Motor neuron (in vitro differentiated cells): ENCODE measurements at regions not wholly inside any gene's neighbourhood (a gene's known extent, or its start where the extent isn't known, plus 50 kb on each side); places are given as distances from the start of the nearest gene placed in this dataset.

Source experiments
- ATAC-seq, 8 experiments: fragments of 200-7000 bp; cut with Tn5 transposase; replicated peaks in 6 of 8; 2 replicates each; pipeline ENCODE4 v1.8.0; 2021; ENCODE audit warnings: mild to moderate bottlenecking in 8 of 8, moderate library complexity in 8 of 8
- H3K27ac ChIP-seq, 2 donors: fragments of 250-450 bp; sonication (Bioruptor Pico); 2 replicates each; pipeline ENCODE4 v1.9.0; 2021; ENCODE audit warnings: antibody characterized with exemption in 2 of 2, mild to moderate bottlenecking in 2 of 2, moderate library complexity in 1 of 2
- H3K4me1 ChIP-seq, 2 donors: fragments of 250-450 bp; sonication (Bioruptor Pico); replicated peaks in 1 of 2; 2 replicates each; pipeline ENCODE4 v1.6.1; 2021; ENCODE audit warnings: antibody characterized with exemption in 2 of 2, mild to moderate bottlenecking in 2 of 2, moderate library complexity in 1 of 2
- H3K4me3 ChIP-seq, 5 donors: fragments of 250-450 bp; sonication (Bioruptor Pico); 2 replicates each; pipeline ENCODE4 v1.9.0; 2021; ENCODE audit warnings: antibody characterized with exemption in 5 of 5, mild to moderate bottlenecking in 5 of 5, moderate library complexity in 4 of 5
- WGBS, 10 experiments: fragments of 450-650 bp; shearing (Covaris generic); methylation state at CpG; one replicate each; pipeline ENCODE4 v1.0.0; 2022; 5-methylcytosine and 5-hydroxymethylcytosine counted together
- in situ Hi-C, 9 experiments: fragments of 400-800 bp; cut with MboI; loops; one replicate each; pipeline ENCODE4 v1.15.0; 2021; ENCODE audit warnings: low sequenced_read_pairs in 9 of 9, low pct_unique_long_range_greater_than_20kb in 2 of 9; ENCODE audit not compliant: unreplicated experiment in 9 of 9

- no peak overlapping the region for H3K4me3 ChIP-seq
- ATAC-seq = no peak
- no peak overlapping the region for H3K27ac ChIP-seq
- in situ Hi-C loops = loop anchor here in 1 of 9 experiments (25.0 kb wide), 1 partner anchor 97 kb away; no protein-coding TSS in a partner anchor
- WGBS, 10 experiments = 0 to 100% (median 90%) methylated on average over 2 to 3 of the region's 3 CpGs
- H3K4me1 ChIP-seq = no peaks in the 10 kb centered on the region
Measured at GRCh38 chr9:3040761-3041160, 196.9 kb upstream of the PUM3 start.

GRCh38 chr9:3036333-3036700 is 192.4 kb upstream of the PUM3 start:
- in situ Hi-C loops = loop anchor here in 2 of 9 experiments (10.0 to 25.0 kb wide), 2 partner anchors 58 to 101 kb away; no protein-coding TSS in a partner anchor
- Histone ChIP-seq H3K4me3 (no peak overlapping the region), H3K4me1 (no peaks in the 10 kb centered on the region), H3K27ac (no peak overlapping the region)
- 0 to 82% (median 26%) methylated on average over 1 of the region's 1 CpG for WGBS, 10 experiments
- no peak for ATAC-seq

- peak in 2 of 8 experiments; percentile 18 to 26 for ATAC-seq
Measured at GRCh38 chr9:3035579-3036332, 191.9 kb upstream of the PUM3 start.

GRCh38 chr9:3032898-3033297 is 189.0 kb upstream of the PUM3 start:
- H3K4me3 ChIP-seq = no peak overlapping the region
- peaks cover 2 to 4% of the 10 kb centered on the region in 2 donors for H3K4me1 ChIP-seq
- in situ Hi-C loops = loop anchor here in 2 of 9 experiments (10.0 to 25.0 kb wide), 2 partner anchors 62 to 104 kb away; no protein-coding TSS in a partner anchor
- 32 to 100% (median 79%) methylated on average over 1 to 4 of the region's 4 CpGs; no CpG with 5 or more reads in 3 of the 10 experiments for WGBS, 10 experiments
- no peak overlapping the region for H3K27ac ChIP-seq
- ATAC-seq = no peak

More at GRCh38 chr9:3035579-3036332, 191.9 kb upstream of the PUM3 start:
- H3K4me3 ChIP-seq = no peak overlapping the region
- no peaks in the 10 kb centered on the region for H3K4me1 ChIP-seq
- no peak overlapping the region for H3K27ac ChIP-seq
- WGBS, 10 experiments = 0 to 98% (median 73%) methylated on average over 2 to 8 of the region's 8 CpGs
- in situ Hi-C loops = loop anchor here in 2 of 9 experiments (10.0 to 25.0 kb wide), 2 partner anchors 59 to 102 kb away; no protein-coding TSS in a partner anchor

GRCh38 chr9:3028535-3028934 is 184.6 kb upstream of the PUM3 start:
- WGBS, 10 experiments = 0 to 100% (median 51%) methylated on average over 1 to 4 of the region's 4 CpGs
- Histone ChIP-seq H3K4me3 (no peak overlapping the region), H3K27ac (no peak overlapping the region), H3K4me1 (peaks cover 2 to 4% of the 10 kb centered on the region in 2 donors)
- peak in 7 of 8 experiments; percentile 33 to 89 (median 40) for ATAC-seq
- in situ Hi-C loops = loop anchor here in 1 of 9 experiments (25.0 kb wide), 1 partner anchor 109 kb away; no protein-coding TSS in a partner anchor

- WGBS, 10 experiments = 42 to 83% (median 60%) methylated on average over 1 to 3 of the region's 3 CpGs; no CpG with 5 or more reads in 3 of the 10 experiments
- in situ Hi-C loops = loop anchor here in 1 of 9 experiments (25.0 kb wide), 1 partner anchor 110 kb away; no protein-coding TSS in a partner anchor
- H3K4me1 ChIP-seq = peaks cover 2 to 4% of the 10 kb centered on the region in 2 donors
- no peak for ATAC-seq
- H3K4me3 ChIP-seq = no peak overlapping the region
- H3K27ac ChIP-seq = no peak overlapping the region
Measured at GRCh38 chr9:3027210-3027609, 183.3 kb upstream of the PUM3 start.

- Histone ChIP-seq H3K27ac (no peak overlapping the region), H3K4me3 (no peak overlapping the region), H3K4me1 (peaks cover 2 to 3% of the 10 kb centered on the region in 2 donors)
- 44 to 100% (median 88%) methylated on average over 1 to 3 of the region's 3 CpGs; no CpG with 5 or more reads in 4 of the 10 experiments for WGBS, 10 experiments
- no peak for ATAC-seq
- in situ Hi-C loops = no loop called here
Measured at GRCh38 chr9:3023449-3023848, 179.6 kb upstream of the PUM3 start.

GRCh38 chr9:3018691-3019230 is 174.9 kb upstream of the PUM3 start:
- Histone ChIP-seq H3K4me1 (no peaks in the 10 kb centered on the region), H3K4me3 (no peak overlapping the region), H3K27ac (no peak overlapping the region)
- 0 to 92% (median 70%) methylated on average over 1 to 5 of the region's 5 CpGs; no CpG with 5 or more reads in 1 of the 10 experiments for WGBS, 10 experiments
- no peak for ATAC-seq
- in situ Hi-C loops = no loop called here

GRCh38 chr9:3018071-3018470 is 174.2 kb upstream of the PUM3 start:
- Histone ChIP-seq H3K4me1 (no peaks in the 10 kb centered on the region), H3K27ac (no peak overlapping the region), H3K4me3 (no peak overlapping the region)
- 8 to 95% (median 58%) methylated on average over 1 to 2 of the region's 2 CpGs for WGBS, 10 experiments
- ATAC-seq = no peak
- in situ Hi-C loops = no loop called here

- ATAC-seq = peak in 3 of 8 experiments; percentile 30 to 57 (median 36)
- whole genome bisulfite sequencing, 10 experiments = 0 to 75% (median 42%) methylated on average over 1 to 3 of the region's 3 CpGs; no CpG with 5 or more reads in 1 of the 10 experiments
- Histone ChIP-seq H3K4me3 (no peak overlapping the region), H3K4me1 (no peaks in the 10 kb centered on the region), H3K27ac (no peak overlapping the region)
- in situ Hi-C loops = no loop called here
Measured at GRCh38 chr9:3014178-3014577, 170.3 kb upstream of the PUM3 start.

- no peak overlapping the region for H3K4me3 ChIP-seq
- in situ Hi-C loops = no loop called here
- H3K4me1 ChIP-seq = no peaks in the 10 kb centered on the region
- no peak for ATAC-seq
- no peak overlapping the region for H3K27ac ChIP-seq
- WGBS, 10 experiments = 0 to 96% (median 65%) methylated on average over 1 to 5 of the region's 5 CpGs; no CpG with 5 or more reads in 1 of the 10 experiments
Measured at GRCh38 chr9:3012842-3013241, 168.9 kb upstream of the PUM3 start.

- in situ Hi-C loops = no loop called here
- H3K4me3 ChIP-seq = no peak overlapping the region
- ATAC-seq = no peak
- WGBS, 10 experiments = 23 to 100% (median 71%) methylated on average over 2 to 6 of the region's 6 CpGs
- no peak overlapping the region for H3K27ac ChIP-seq
- no peaks in the 10 kb centered on the region for H3K4me1 ChIP-seq
Measured at GRCh38 chr9:3012245-3012644, 168.3 kb upstream of the PUM3 start.

GRCh38 chr9:3008091-3008490 is 164.2 kb upstream of the PUM3 start:
- H3K4me1 ChIP-seq = no peaks in the 10 kb centered on the region
- no peak overlapping the region for H3K4me3 ChIP-seq
- no peak overlapping the region for H3K27ac ChIP-seq
- in situ Hi-C loops = no loop called here
- WGBS, 10 experiments = 43 to 86% (median 71%) methylated on average over 1 to 4 of the region's 4 CpGs; no CpG with 5 or more reads in 4 of the 10 experiments
- ATAC-seq = no peak
